Astrocyte of the hippocampus (primary cell): ENCODE measurements at regions not wholly inside any gene's neighbourhood (a gene's known extent, or its start where the extent isn't known, plus 50 kb on each side); places are given as distances from the start of the nearest gene placed in this dataset.
A peak's percentile ranks its signal among the peaks of the same experiment; 100 is the strongest.

Experiments used
- DNase-seq: peaks from one replicate; pipeline ENCODE4 v3.0.0; 2011; ENCODE audit warnings: low read depth, low spot score

DNA sequence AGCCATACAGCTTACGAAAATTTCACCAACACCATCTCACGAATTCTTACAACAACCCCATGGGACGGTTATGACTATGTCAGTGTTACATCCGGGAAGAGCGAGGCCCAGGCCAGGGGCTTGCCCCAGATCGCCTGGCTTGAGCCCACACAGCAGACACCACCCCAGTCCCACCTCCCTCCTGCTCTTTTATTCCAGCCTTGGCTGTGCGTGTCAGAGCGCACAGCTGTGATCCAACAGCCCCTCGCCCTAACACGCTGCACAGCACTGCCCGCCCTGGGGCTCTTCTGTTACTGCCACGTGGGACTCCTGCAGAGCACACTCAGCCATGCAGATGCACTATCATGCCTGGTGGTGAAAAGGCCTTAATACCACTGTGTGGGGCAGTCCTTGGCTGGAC, 127.9 kb downstream of the ENGASE start:
- no peak for DNase-seq

DNA sequence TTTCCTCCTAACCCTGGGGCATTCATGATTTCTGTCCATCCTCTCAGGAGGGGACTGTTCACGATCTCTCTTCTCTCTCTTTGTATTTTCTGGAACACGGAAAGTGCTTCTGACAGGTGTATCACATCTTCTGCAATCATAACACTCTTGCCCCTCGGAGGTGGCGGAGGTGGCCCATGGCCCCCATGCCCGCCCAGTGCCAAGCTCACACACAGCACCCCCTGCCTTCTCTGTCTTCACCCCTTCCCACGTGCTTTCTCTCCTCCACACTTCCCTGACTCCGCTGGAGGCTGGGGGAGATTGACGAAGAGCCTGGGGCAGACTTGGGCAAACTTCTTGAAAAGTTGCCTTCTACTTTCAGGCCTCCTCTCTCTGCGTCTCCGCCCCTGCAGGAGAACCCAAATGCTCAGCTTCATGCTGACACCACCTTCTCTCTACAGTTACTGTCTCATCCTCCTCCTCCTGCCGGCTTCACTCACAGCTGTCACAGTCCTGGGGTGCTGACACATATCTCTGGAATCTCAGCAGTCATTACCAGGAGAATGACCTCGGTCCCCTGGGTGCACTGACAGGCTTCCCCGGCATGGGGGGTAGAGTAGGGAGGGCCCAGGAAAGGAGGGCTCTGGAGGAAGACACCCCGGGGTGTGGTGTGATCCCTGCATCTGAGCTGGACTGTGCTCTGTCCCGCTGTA, 127.1 kb downstream of the ENGASE start:
- DNase-seq = no peak

DNA sequence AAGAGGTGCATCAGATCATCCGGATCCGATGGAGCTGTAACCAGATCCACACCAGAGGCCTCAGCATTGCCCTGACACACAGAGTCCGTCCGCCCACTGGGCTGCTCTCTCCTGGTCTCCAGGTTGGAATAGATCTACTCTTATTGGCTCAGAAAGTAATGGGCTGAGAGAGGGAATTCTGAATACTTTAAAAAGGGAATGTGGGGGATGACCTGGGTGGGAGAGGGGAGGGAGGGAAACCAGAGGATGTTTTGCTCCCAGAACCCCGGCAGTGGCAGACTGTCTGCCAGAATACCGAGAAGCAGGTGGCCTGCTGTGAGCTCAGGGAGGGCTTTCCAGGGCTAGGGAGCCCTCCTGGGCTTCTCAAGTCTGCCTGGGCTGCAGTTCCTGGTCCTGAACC, 126.5 kb downstream of the ENGASE start:
- no peak for DNase-seq

GRCh38 chr17:79196913-79197312, 122.3 kb downstream of the ENGASE start:
- no peak for DNase-seq

DNA sequence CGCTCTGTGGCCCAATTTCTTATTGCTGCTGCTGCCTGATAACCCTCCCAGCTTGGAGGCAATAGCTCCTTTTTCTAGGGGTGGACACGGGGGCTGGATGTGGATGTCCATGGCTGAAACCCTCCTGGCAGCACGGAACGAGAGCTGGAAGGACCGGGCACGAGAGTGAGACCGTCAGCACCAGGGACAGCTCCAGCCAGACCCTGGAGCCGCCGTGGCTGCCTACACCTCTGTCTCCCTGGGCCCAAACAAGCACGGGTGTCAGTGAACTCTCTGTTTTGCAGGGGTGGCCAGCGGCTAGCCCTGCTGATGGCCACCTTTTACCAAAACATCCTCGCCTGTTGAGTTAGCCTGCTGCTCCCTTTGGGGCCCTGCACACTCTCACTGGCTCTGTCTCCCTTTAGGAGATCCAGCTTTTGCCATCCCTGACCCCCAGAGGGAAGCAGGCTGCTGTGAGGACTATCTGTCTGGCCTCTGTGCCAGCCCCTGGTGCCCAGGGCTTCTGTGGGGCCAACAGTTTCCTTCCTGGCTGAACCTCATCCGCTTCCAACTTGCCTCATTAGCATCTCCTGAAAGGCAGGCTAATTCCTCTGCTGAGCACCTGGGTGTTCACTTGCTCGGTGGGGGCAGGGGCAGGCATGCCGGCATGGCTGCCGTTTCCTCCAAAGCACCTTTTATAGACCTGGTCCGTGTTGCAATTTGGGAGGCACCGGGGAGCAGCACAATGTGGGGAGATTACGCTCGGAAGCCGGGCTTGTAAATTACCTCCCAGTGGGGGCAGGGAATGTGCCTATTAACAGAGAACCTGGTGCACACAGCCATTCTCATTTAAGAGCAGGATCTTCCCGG, 118.1 kb downstream of the ENGASE start:
- DNase-seq = peak; percentile 74

- DNase-seq = no peak
Measured at GRCh38 chr17:79191270-79191934, 116.8 kb downstream of the ENGASE start.

- no peak for DNase-seq
Measured at GRCh38 chr17:79189305-79189704, 114.7 kb downstream of the ENGASE start.

DNA sequence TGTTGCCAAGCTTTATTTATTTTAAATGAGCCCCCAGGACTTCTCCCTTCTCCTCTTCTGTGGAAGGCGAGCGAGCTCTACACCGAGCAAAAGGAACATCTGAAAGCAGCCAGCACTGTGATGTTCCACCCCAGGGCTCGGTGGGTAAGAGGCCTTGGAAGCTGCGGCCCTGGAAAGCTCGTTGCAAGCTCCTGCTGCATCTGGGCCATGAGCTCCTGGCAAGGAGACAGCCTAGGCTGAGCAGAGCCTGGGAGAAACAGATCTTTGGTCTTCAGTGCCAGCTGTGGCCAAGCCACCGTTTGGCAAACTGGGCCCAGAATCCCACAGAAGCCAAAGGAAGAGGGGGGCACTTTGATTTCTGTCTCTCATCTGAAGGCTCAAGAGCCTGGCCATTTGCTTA, 114.1 kb downstream of the ENGASE start:
- DNase-seq = no peak

GRCh38 chr17:79188048-79188447, 113.4 kb downstream of the ENGASE start:
- DNase-seq = peak; percentile 27

DNA sequence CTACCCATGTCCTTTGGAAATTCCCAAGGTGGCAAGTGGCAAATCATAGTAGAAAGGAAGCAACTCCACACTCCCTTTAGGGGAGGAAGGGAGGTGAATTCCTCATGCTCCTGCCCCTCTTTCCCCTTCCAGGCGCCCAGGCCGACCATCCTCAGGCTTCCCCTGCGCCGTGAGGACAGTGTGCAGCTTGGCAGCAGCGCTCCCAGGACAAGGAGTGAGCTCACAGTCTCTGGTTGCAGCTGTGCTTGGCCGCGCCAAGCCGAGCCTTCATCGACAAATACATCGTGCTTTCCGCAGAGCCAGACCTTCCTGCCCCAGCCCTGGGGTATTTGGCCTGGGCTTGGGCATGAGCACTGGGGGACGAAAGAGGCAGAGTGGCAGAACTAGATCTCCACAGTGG, 112.6 kb downstream of the ENGASE start:
- DNase-seq = no peak

- no peak for DNase-seq
Measured at GRCh38 chr17:79186406-79186805, 111.8 kb downstream of the ENGASE start.

DNA sequence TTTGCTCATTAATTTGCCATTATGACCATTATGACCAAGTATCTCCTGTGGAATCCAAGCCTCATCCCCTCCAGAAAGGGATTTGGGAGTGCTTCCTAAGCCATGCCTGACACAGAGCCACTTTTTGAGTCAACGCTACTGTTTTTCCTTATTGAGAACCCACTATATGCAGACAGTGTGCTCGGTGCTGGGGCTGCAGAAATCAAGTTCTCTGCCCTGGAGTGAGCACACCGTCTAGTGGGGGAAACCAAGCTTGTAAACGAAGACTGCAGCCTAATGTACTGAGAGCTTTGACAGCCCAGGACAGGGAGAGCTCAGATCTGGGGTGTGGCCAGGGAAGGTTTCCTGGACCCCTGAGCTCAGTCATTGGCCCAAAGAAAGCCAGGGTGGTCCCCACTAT, 111.0 kb downstream of the ENGASE start:
- no peak for DNase-seq

DNA sequence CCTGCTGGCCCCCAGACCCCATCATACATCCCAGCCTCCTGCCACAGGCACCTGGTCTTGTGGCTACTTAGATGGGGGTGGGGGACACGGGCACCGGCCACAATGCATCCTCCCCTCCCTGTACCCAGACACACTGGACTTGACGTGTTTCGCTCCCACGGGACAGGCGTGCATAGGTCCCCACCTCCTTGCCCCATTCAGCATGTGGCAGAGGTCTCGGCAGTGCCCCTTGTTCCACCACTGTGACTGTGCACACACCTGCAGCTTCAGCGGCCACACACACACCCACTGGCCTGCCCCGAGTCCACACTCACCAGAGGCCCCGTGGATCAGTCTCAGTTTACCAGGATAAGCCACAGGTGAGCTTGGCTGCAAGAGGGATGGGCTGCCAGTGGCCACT, 109.6 kb downstream of the ENGASE start:
- DNase-seq = no peak

DNA sequence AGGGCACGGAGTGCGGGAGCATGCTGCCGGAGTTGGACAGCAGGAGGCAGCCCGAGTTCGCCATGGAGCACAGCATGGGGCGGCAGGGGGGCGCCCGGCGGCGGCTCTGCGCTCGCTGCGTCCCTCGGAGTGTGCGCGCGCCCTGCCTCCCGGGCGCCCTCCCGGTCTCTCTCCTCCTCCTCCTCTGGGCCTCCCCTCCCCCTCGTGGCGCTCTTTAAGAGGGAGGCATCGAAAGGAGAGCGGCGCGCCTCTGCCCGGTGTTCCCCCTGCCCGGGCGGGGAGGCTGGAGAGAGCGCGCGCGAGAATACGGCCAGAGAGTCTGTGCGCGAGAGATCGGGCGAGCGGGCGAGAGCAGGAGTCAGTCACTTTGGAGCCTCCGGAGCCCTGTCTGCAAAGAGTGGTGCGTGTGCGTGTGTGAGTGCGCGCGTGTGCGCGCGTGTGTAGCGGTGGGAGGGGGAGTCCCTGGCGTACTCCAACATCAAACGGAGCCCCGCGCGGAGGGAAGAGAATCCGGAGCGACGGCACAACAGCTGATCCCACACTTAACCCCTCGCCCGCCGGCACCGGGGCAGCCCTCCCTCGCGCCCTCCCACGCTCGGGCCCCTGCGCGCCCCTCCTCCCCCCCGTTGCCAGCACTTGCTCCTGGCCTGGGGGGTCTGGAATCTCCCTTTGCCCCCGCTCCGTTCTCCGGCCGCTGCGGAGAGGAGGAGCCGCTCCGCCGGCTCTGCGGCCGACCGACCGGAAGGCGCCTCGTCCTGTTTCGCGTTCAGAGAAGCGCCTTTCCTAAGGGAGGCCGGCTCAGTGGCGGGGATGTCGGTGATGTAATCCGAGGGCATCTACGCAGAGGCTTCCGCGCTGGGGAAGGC, 108.9 kb downstream of the ENGASE start:
- DNase-seq = peak; percentile 27

GRCh38 chr17:79183043-79183292, 108.3 kb downstream of the ENGASE start:
- DNase-seq = no peak

DNA sequence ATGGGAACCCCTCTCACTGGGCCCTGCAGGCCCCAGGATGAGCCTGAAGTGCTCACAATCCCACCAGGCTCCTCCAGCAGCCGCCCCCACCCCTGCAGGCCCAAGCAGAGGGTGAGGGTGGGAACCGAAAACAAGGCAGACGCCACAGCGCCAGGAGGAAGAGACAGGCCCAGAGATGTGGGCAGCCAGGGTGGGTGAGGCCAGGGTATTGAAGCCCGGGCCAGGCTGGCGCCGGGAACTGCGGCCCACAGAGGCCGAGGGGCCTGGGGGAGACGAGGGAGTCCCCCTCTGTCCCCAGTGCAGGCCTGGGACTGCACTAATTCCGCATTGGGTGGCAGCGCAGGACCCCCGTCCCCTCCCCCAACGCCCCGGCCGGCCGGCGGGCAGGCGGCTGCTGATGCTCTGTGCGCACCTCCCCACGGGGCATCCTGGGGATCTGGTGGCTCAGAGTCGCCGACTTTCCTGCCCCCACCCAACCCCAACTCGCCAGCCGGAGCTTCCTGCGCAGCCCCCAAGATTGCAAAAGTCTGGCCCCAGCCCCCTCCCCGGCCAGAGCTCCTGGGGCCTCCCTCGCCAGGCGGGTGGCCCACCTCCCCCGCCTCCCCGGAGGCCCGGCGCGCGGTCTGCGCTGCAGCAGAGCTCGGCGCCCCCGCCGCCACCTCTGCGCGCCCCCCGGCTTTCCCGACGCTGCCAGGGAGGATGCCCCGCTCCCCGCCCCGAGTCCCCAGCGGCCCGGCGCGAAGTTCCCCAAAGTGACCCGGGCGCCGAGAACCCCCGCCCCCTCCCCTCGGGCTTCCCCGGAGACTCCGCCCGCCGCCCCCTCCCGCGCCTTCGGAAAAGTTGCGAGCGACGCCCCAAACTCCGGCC, 107.8 kb downstream of the ENGASE start:
- DNase-seq = no peak

DNA sequence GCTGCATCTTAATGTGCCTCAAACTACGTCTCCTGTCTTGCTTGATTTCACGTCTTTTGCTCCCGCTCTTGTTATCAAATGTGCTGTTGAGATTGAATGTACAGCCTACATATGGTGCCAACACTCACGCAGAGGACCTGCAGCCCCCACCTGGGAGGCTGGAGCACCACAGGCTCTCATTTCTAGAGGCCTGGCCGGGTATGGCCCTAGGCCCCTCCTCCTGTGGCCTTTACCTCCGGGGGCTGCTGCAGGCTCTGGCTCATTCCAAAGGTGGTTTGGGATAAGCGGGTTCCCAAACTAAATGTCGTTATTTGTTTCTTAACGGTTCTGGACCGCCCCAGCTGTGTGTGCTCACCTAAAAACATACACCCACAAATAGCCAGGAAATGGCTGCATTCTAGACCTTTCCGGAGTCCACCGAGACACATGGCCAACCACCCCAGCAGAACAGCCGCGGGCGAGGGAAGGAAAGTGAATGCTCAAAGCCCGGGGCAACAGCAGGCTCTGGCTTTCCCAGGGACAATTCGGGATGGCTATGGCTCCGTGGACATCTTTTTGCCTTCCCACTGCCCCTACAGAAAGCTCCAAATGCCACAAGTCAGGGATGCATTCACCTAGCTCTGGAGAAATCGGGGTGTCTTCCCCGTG, 105.9 kb downstream of the ENGASE start:
- no peak for DNase-seq

- no peak for DNase-seq
Measured at GRCh38 chr17:79179334-79179733, 104.7 kb downstream of the ENGASE start.

DNA sequence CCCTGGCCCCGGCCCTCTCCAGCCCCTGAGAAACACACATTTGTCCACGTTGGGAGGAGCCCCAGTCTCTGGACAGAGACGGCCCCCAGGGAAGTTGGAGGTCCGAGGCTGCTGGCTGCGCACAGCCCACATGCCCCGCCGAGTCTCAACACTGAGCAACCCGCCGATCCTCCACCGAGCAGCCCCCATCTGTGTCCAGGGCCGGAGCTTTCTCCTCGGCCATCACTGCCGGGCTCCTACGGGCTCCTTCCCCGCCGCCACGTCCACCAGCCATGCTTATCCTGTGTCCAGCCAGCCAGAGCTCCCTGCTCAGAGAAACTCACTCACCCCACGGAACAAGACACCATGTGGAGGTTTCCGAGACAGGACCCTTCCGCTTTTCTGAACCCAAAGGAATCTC, 103.3 kb downstream of the ENGASE start:
- DNase-seq = no peak

GRCh38 chr17:79176792-79177601, 102.4 kb downstream of the ENGASE start:
- DNase-seq = no peak
